AG08395 (cell line): ENCODE measurements at regions not wholly inside any gene's neighbourhood (a gene's known extent, or its start where the extent isn't known, plus 50 kb on each side); places are given as distances from the start of the nearest gene placed in this dataset.

Experiments
- DNase-seq: peaks from one replicate; pipeline ENCODE4 v3.0.0; 2012; ENCODE audit warnings: mixed read lengths, low spot score

GRCh38 chr15:39340903-39341645, 239.8 kb upstream of the THBS1 start:
- DNase-seq: no peak

GRCh38 chr15:39344662-39345141, 236.2 kb upstream of the THBS1 start:
- no peak for DNase-seq

- peak; percentile 59 for DNase-seq
These were observed 235.7 kb upstream of the THBS1 start for GRCh38 chr15:39345176-39345575.

DNA sequence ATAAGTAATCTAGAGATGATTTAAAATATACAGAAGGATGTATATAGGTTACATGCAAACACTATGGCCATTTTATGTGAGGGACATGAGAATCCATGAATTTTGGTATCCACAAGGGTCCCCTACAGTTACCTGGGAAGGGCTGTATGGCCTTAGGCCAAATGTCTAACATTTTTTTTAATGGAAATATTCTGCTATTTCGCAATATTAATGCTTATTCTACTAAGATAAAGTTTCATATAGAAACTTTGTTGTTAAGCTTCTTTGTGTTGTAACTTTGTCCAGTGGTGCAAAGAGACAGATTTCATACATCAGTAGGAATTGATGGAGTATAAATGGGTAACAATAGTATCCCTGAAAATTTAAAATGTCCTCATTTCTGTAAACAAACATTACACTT, 233.4 kb upstream of the THBS1 start:
- DNase-seq: no peak

GRCh38 chr15:39350785-39351184, 230.1 kb upstream of the THBS1 start:
- no peak for DNase-seq

GRCh38 chr15:39354189-39354588, 226.7 kb upstream of the THBS1 start:
- DNase-seq: no peak

GRCh38 chr15:39357480-39358268, 223.2 kb upstream of the THBS1 start:
- DNase-seq: no peak

- DNase-seq: no peak
These were observed 222.3 kb upstream of the THBS1 start for GRCh38 chr15:39358441-39359041.

DNA sequence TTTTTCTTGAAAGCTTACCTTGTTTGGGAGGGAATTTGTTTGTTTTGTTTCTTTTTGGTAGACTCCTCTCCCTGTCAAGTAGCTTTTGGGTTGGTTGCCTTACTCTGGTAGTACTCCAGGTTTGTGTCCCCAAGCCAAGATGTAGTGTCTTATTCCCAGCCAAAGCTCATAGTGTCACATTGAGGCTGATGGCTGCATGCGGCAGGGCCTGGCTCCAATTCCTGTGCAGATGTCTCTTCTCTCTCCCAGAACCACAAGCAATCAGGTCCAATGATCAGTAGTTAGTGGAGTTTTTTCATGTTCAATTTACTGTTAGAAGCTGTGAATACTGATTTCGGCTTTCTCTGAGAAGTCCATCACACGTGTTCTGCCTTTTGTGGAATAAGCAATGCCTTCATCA, 221.1 kb upstream of the THBS1 start:
- DNase-seq: no peak

DNA sequence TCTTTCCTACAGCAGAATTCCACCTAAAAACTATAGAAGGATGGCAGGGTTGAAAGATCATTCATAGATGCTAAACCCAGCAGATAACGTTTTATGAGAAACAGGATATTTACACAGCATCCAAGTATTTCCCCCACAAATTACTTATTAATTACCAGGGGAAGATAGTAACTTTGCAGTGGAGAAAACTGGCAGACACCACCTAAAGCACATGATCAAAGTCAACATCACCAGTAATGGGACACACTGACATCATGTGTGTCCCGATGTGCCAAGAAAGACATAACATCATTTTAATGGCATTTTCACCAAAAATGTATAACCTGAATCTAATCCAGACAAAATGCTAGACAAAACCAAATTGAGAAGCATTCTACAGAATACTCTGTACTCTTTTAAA, 220.4 kb upstream of the THBS1 start:
- no peak for DNase-seq

- no peak for DNase-seq
These were observed 219.4 kb upstream of the THBS1 start for GRCh38 chr15:39361497-39361896.

DNA sequence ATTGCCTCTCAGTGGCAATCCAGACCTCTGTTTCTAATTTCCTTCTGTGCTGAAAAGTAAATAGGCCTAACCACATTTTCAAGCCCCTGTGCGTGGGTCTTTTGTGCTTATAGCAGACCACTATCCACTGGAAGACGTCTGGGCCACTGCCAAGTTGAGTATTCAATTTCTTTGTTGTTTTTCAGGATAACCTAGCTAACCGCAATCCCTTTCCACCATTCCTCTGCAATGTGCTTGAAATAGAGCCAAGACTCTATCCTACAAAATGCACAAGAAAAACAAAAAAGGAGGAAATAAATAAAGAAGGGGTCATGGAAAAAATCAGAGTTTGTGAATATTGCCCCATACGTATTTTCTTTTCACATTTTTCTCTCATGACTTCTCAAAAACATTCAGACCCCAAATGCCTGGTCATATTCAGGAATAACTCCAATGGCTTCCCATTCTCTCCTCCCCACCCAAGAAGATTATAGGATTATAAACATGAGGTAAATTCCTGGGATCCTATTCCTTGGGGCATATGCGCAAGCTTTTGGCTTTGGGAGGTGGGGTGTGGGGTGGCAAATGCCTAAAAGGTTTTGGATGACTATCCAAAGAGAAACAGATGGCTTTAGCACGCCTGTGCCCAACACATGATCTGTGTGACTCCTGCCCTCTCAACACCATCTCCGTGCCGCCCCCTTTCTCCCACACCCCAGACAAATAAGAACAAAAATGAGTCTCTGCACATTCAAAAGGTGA, 217.9 kb upstream of the THBS1 start:
- DNase-seq: peak; percentile 54

- DNase-seq: peak; percentile 49
These were observed 216.9 kb upstream of the THBS1 start for GRCh38 chr15:39363761-39364586.

GRCh38 chr15:39364721-39365120, 216.2 kb upstream of the THBS1 start:
- no peak for DNase-seq

GRCh38 chr15:39365161-39365560, 215.7 kb upstream of the THBS1 start:
- no peak for DNase-seq

DNA sequence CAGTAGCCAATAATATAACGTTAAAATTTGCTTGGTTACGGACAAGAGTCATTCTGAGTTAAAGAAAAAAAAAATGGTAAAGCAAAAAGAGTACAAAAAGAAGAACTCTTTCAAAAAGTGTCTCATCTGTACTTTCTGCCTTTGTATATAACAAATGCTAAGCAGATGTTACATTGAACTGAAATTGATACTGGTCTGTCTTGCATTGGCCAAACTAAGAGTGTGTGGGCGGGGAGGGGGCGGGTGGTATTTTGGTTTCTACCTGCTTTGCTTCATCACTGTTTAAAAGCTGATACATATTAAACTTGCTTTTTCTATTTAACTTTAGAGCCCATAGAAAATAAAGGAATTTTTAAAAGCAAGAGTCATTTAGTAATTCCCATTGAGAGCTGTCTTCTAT, 215.0 kb upstream of the THBS1 start:
- DNase-seq: no peak

DNA sequence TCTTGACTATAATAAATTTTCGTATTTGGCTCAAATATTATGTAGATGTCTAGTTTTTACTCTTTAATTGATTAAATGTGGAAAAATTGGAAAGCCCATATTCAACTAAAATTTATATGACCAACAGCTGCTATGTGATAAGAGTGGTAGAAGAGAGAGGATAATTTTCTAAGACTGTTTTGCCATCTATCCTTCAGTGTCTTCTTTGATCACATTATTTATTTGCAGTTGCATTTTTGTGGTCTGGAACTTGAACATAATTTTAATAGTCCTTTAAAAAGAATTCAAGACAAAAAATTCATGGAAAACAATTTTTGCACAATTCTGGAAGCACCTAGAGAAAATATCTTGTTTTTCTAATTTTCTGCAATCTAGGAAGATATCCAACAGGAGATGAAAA, 213.3 kb upstream of the THBS1 start:
- DNase-seq: peak; percentile 6

DNA sequence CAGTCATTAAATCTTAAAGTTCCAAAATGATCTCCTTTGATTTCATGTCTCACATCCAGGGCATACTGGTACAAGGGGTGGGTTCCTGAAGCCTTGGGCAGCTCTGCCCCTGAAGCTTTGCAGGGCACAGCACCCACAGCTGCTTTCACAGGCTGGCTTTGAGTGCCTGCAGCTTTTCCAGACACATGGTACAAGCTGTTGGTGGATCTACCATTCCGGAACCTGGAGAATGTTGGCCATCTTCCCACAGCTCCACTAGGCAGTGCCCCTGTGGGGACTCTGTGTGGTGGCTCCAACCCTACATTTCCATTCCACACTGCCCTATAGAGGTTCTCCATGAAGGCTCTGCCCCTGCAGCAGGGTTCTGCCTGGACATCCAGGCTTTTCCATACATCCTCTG, 211.1 kb upstream of the THBS1 start:
- DNase-seq: no peak

- no peak for DNase-seq
These were observed 204.4 kb upstream of the THBS1 start for GRCh38 chr15:39376371-39376909.

DNA sequence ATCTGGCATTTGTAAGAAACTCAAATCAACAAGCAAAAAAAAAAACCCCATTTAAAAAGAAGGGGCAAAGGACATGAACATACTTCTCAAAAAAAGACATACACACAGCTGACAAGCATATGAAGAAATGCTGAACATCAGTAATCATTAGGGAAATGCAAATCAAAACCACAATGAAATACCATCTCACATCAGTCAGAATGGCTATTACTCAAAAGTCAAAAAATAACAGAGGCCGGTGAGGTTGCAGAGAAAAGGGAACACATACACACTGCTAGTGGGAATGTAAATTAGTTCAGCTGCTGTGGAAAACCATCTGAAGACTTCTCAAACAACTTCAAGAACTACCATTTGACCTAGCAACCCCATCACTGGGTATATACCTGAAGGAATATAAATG, 199.4 kb upstream of the THBS1 start:
- no peak for DNase-seq

DNA sequence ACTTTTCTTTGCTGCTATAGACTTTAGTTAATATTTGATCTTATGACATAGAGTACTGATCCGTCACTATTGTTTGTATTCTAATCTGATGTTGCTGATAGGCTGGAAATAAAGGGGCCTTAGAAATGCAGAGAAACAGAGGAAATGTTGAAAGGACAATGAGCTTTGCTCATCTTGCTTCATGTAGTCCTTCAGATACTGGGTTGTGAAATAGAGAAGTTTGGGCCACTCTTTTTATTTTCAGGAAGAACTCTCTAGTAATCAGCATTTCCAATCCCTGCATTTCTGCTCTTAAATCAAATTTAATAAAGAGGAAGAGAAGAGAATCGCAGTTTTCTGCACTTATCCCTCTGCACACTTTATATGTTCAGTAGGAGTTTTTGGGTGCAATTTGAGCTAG, 192.8 kb upstream of the THBS1 start:
- no peak for DNase-seq
